ENCODE measurements at regions not wholly inside any gene's neighbourhood (a gene's known extent, or its start where the extent isn't known, plus 50 kb on each side); places are given as distances from the start of the nearest gene placed in this dataset.
"Not testable (repeated sequence)": the region's sequence is repeated elsewhere in the genome, so short reads cannot be mapped to it uniquely, and the experiment has no call there.

GRCh38 chr9:124126648-124127646 lies 115.4 kb downstream of the LHX2 start:
- DNase-seq = peak; percentile 45

- DNase-seq = no peak
Observed at GRCh38 chr9:124128568-124129166, 117.1 kb downstream of the LHX2 start.

GRCh38 chr9:124130277-124131075 lies 118.9 kb downstream of the LHX2 start:
- DNase-seq = no peak

- not testable (repeated sequence) for DNase-seq
Observed at GRCh38 chr9:124131518-124131917, 120.0 kb downstream of the LHX2 start.

- no peak for DNase-seq
Observed at GRCh38 chr9:124132671-124133147, 121.1 kb downstream of the LHX2 start.

GRCh38 chr9:124133727-124134126 lies 122.2 kb downstream of the LHX2 start:
- DNase-seq = peak; percentile 28

- no peak for DNase-seq
Observed at GRCh38 chr9:124134526-124134925, 123.0 kb downstream of the LHX2 start.

- DNase-seq = no peak
Observed at GRCh38 chr9:124135813-124136365, 121.9 kb upstream of the NEK6 start.

GRCh38 chr9:124137009-124137943 lies 120.5 kb upstream of the NEK6 start:
- DNase-seq = no peak

- DNase-seq = no peak
Observed at GRCh38 chr9:124137944-124138335, 119.8 kb upstream of the NEK6 start.

- no peak for DNase-seq
Observed at GRCh38 chr9:124139001-124139400, 118.7 kb upstream of the NEK6 start.

GRCh38 chr9:124140941-124141568 lies 116.7 kb upstream of the NEK6 start:
- no peak for DNase-seq

GRCh38 chr9:124144561-124145123 lies 113.1 kb upstream of the NEK6 start:
- DNase-seq = not testable (repeated sequence)

GRCh38 chr9:124146031-124146561 lies 111.7 kb upstream of the NEK6 start:
- no peak for DNase-seq

GRCh38 chr9:124149992-124150391 lies 107.8 kb upstream of the NEK6 start:
- DNase-seq = no peak

- DNase-seq = no peak
Observed at GRCh38 chr9:124163760-124164255, 93.9 kb upstream of the NEK6 start.

GRCh38 chr9:124164811-124165210 lies 92.9 kb upstream of the NEK6 start:
- DNase-seq = no peak

GRCh38 chr9:124174433-124174832 lies 83.3 kb upstream of the NEK6 start:
- DNase-seq = no peak

GRCh38 chr9:124177522-124177921 lies 80.2 kb upstream of the NEK6 start:
- DNase-seq = not testable (repeated sequence)
